SU-DHL-6 (cell line): ENCODE measurements at regions not wholly inside any gene's neighbourhood (a gene's known extent, or its start where the extent isn't known, plus 50 kb on each side); places are given as distances from the start of the nearest gene placed in this dataset.

ENCODE experiments used
- H2AFZ ChIP-seq: fragments of 200-600 bp; sonication (generic); 2 replicates; pipeline ENCODE4 v1.6.1; 2014; ENCODE audit warnings: low read depth, mild to moderate bottlenecking, moderate library complexity, mixed read lengths, antibody characterized with exemption, low read length; ENCODE audit not compliant: severe bottlenecking
- H3F3A ChIP-seq: fragments of 200-600 bp; shearing (Covaris generic); 2 replicates; pipeline ENCODE4 v1.6.0; 2016; ENCODE audit warnings: antibody characterized with exemption, mild to moderate bottlenecking; ENCODE audit not compliant: insufficient read depth
- H3K27ac ChIP-seq: fragments of 200-600 bp; sonication (generic); 2 replicates; pipeline ENCODE4 v1.5.1; 2016; ENCODE audit warnings: low read depth, mild to moderate bottlenecking, low read length, moderate library complexity, mixed read lengths
- H3K27me3 ChIP-seq: fragments of 200-600 bp; sonication (generic), shearing (Covaris generic); 2 replicates; pipeline ENCODE4 v1.6.0; 2014; ENCODE audit warnings: mild to moderate bottlenecking, low read length
- H3K36me3 ChIP-seq: fragments of 200-600 bp; sonication (generic); 2 replicates; pipeline ENCODE4 v1.6.1; 2014; ENCODE audit warnings: mild to moderate bottlenecking, low read length, mixed read lengths
- H3K4me2 ChIP-seq: fragments of 300-600, 200-600 bp; shearing (Covaris generic), sonication (generic); 2 replicates; pipeline ENCODE4 v1.6.0; 2014; ENCODE audit warnings: low read length, low read depth, mild to moderate bottlenecking; ENCODE audit not compliant: poor library complexity, severe bottlenecking
- H3K4me3 ChIP-seq: fragments of 200-600 bp; sonication (generic); 2 replicates; pipeline ENCODE4 v1.5.1; 2014; ENCODE audit warnings: antibody characterized with exemption, low read length, mild to moderate bottlenecking, mixed read lengths; ENCODE audit not compliant: insufficient read depth, poor library complexity, severe bottlenecking
- H3K79me2 ChIP-seq: fragments of 200-600 bp; sonication (generic); 2 replicates; pipeline ENCODE4 v1.6.1; 2014; ENCODE audit warnings: mild to moderate bottlenecking, low read length, moderate library complexity; ENCODE audit not compliant: insufficient read depth
- H3K9ac ChIP-seq: fragments of 200-600 bp; sonication (generic); 2 replicates; pipeline ENCODE4 v1.7.0; 2014; ENCODE audit warnings: mild to moderate bottlenecking, low read length
- H3K9me2 ChIP-seq: fragments of 200-600 bp; sonication (generic); replicated peaks from 2 replicates; pipeline ENCODE4 v1.6.1; 2014; ENCODE audit warnings: low read length; ENCODE audit not compliant: insufficient read depth
- H3K9me3 ChIP-seq: fragments of 200-600 bp; sonication (generic); 2 replicates; pipeline ENCODE4 v1.6.1; 2014; ENCODE audit warnings: low read length, mixed read lengths; ENCODE audit not compliant: insufficient read depth
- H4K20me1 ChIP-seq: fragments of 200-600 bp; sonication (generic); 2 replicates; pipeline ENCODE4 v1.6.1; 2014; ENCODE audit warnings: low read depth, mild to moderate bottlenecking, antibody characterized with exemption, low read length, moderate library complexity, mixed read lengths
- EZH2phosphoT487 ChIP-seq: fragments of 200-600 bp; sonication (generic), shearing (Covaris generic); conservative IDR thresholded peaks from 2 replicates; pipeline ENCODE4 v1.6.1; 2018; ENCODE audit warnings: mild to moderate bottlenecking, antibody characterized with exemption, low read length, moderate library complexity, mixed read lengths
- TF ChIP-seq, protein P1 (sequence below): fragments of 200-600 bp; sonication (generic); IDR thresholded peaks from one replicate; pipeline ENCODE4 v1.5.1; 2017; ENCODE audit warnings: antibody characterized with exemption, mild to moderate bottlenecking, low read length, moderate library complexity; ENCODE audit not compliant: insufficient read depth, poor library complexity, severe bottlenecking

DNA sequence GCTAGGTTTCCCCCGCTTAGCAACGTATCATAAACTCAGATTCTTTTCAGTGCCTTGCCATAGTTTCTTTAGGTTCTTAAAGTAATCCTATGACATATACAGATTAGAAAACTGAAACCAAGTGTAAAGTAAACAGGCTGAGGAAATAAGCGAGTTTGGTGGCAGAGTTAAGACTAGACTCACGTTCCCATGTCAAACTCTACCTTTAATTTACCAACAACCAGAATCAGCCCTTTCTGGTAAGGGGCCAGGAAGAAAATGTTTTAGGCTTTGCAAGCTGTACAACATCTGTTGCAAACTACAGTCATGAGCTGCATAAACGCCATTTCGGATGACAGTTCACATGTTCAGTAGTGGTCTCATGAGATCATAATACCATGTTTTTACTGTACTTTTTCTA is 128.0 kb upstream of the PRICKLE2 start:
- Histone ChIP-seq H3K4me3 (no peak overlapping the region), H3F3A (no peaks in the 10 kb centered on the region), H3K9me3 (no peaks in the 10 kb centered on the region), H2AFZ (no peak overlapping the region), H4K20me1 (no peaks in the 10 kb centered on the region), H3K36me3 (no peaks in the 10 kb centered on the region), H3K27me3 (no peaks in the 10 kb centered on the region), H3K27ac (no peak overlapping the region), H3K79me2 (no peaks in the 10 kb centered on the region), H3K4me2 (no peak overlapping the region), H3K9me2 (no peaks in the 10 kb centered on the region), H3K9ac (no peak overlapping the region)
- TF ChIP-seq EZH2phosphoT487, result no peak
- TF ChIP-seq, protein P1, sequence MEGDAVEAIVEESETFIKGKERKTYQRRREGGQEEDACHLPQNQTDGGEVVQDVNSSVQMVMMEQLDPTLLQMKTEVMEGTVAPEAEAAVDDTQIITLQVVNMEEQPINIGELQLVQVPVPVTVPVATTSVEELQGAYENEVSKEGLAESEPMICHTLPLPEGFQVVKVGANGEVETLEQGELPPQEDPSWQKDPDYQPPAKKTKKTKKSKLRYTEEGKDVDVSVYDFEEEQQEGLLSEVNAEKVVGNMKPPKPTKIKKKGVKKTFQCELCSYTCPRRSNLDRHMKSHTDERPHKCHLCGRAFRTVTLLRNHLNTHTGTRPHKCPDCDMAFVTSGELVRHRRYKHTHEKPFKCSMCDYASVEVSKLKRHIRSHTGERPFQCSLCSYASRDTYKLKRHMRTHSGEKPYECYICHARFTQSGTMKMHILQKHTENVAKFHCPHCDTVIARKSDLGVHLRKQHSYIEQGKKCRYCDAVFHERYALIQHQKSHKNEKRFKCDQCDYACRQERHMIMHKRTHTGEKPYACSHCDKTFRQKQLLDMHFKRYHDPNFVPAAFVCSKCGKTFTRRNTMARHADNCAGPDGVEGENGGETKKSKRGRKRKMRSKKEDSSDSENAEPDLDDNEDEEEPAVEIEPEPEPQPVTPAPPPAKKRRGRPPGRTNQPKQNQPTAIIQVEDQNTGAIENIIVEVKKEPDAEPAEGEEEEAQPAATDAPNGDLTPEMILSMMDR, result no peak

DNA sequence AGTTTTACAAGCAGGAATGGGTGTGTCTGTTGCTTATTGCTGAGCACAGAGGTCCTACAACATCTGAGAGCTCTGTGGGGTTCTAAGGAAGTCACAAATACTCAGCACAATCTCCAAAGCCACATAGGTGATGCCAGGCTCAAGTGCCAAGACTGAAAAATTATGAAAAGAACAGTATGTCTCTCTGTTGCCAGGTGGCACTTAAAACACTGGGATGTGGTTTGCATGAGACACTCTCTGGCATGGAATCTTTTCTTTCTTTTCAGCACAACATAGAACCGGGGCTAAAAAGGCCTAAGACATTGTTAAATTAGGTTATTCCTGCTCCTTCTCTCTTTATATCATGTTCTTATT is 127.3 kb upstream of the PRICKLE2 start:
- Histone ChIP-seq H3K36me3 (no peaks in the 10 kb centered on the region), H3K4me3 (no peak overlapping the region), H3K9me2 (no peaks in the 10 kb centered on the region), H3K4me2 (no peak overlapping the region), H3K27ac (no peak overlapping the region), H4K20me1 (no peaks in the 10 kb centered on the region), H3F3A (no peaks in the 10 kb centered on the region), H2AFZ (no peak overlapping the region), H3K9me3 (no peaks in the 10 kb centered on the region), H3K79me2 (no peaks in the 10 kb centered on the region), H3K9ac (no peak overlapping the region), H3K27me3 (no peaks in the 10 kb centered on the region)
- TF ChIP-seq, protein P1, result no peak
- TF ChIP-seq EZH2phosphoT487, result no peak

DNA sequence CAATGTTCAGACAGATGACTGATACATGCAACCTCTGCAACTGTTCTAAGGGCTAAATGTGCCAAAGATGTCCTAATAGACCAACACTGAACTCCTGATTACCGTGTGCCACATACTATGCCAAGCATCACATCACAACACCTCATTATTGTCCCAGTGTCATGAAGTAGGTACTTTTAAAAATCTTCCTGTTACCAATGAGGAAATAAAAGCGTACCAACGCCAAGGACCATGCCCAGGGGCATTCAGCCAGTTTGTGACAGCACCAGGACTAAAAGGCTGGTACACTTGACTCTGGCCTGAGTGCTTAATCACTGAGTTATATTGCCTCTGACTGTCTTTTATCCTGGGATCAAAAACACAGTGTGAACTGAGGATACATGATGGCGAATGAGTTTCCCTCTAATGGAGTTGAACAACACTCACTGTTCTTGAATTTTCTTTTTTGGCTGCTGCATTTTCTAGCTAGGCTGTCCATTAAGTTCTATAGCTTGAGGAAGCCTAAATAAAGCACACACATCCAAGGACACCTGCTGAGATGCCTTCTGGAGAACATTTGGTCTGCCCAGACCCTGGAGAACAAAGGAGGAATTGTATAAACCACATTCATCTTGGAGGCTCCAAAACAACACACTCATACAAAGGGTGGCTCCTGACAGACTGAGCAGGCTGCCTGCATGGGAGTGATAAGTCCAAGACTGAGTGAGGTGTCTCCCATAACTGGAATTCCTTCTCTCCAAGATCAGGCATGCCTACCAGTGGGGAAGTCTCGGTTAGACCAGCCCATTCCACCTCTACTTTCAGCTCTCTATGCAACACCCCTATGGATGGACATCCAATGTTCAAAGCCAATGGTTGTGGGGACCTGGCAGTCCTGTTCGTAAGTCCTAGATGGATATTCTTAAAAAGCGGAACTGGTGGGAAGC is 126.7 kb upstream of the PRICKLE2 start:
- Histone ChIP-seq H3K9me3 (no peaks in the 10 kb centered on the region), H3K27me3 (no peaks in the 10 kb centered on the region), H4K20me1 (no peaks in the 10 kb centered on the region), H3F3A (no peaks in the 10 kb centered on the region), H3K4me2 (no peak overlapping the region), H2AFZ (no peak overlapping the region), H3K36me3 (no peaks in the 10 kb centered on the region), H3K79me2 (no peaks in the 10 kb centered on the region), H3K9me2 (no peaks in the 10 kb centered on the region), H3K9ac (no peak overlapping the region), H3K4me3 (no peak overlapping the region), H3K27ac (no peak overlapping the region)
- TF ChIP-seq EZH2phosphoT487, result no peak
- TF ChIP-seq, protein P1, result no peak
